ENCODE measurements at regions not wholly inside any gene's neighbourhood (a gene's known extent, or its start where the extent isn't known, plus 50 kb on each side); places are given as distances from the start of the nearest gene placed in this dataset.

DNA sequence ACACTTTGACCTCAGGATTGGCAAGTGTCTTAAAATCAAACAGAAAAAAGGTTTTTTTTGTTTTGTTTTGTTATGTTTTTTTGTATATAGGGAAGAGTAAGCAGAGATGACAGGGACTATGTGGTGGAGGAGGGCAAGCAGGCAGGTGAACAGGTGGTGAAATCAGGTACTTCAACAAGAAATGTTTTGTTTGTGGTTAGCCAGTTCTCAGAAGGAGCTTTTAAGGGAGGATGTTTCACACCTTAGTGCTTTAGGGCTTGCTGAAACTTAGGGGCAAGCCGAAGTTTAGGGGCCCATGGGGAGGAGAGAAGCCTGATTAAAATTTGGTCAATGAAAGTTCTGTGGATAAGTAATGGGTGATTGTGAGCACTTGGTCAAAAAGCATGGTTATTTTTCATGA lies 370.7 kb upstream of the SLCO3A1 start:
- peak in 2 of 10 donors; percentile 31 to 53 for DNase-seq
- H3K36me3 Mint-ChIP-seq, result no peaks in the 10 kb centered on the region
- peak; percentile 58 to 78 for ATAC-seq
- H3K4me3 Mint-ChIP-seq, result peak overlapping the region in 8 of 10 donors; percentile 17 to 75 (median 49)
- peak overlapping the region in 9 of 10 donors; percentile 4 to 95 (median 85) for H3K27ac Mint-ChIP-seq
- H3K27me3 Mint-ChIP-seq, result no peaks in the 10 kb centered on the region
- H3K9me3 Mint-ChIP-seq, result peaks cover 0 to 2% (median 0%) of the 10 kb centered on the region in 9 donors
- peaks cover 20 to 61% (median 53%) of the 10 kb centered on the region in 4 donors for H3K4me1 Mint-ChIP-seq
- POLR2A ChIA-PET, result no interaction called here

DNA sequence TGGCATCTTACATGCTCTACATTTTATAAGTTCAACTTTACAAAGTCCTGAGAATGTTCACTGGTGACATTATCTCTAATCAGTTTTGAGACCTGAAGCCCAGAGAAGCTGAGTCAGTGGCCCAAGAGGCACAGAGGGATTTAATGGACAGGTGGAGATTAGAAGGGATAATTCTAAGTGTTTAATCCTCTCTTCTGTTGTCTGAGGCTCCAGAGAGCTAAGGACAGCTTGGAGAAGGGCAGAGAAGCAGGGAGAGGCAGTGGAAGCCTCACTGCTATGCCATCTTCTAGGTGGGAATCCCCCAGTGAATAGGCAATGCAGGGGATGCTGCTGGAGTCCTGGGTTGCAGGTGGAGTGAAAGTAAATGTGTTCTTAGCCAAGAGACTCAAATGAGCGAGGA lies 369.4 kb upstream of the SLCO3A1 start:
- Mint-ChIP-seq H3K4me1 (peaks cover 20 to 54% (median 51%) of the 10 kb centered on the region in 4 donors), H3K9me3 (peaks cover 0 to 2% (median 0%) of the 10 kb centered on the region in 9 donors), H3K4me3 (peak overlapping the region in 1 of 10 donors; percentile 5), H3K27me3 (no peaks in the 10 kb centered on the region), H3K36me3 (no peaks in the 10 kb centered on the region), H3K27ac (peak overlapping the region in 4 of 10 donors; percentile 24 to 86 (median 60))
- POLR2A ChIA-PET, result no interaction called here
- DNase-seq (no peak), ATAC-seq (no peak)

DNA sequence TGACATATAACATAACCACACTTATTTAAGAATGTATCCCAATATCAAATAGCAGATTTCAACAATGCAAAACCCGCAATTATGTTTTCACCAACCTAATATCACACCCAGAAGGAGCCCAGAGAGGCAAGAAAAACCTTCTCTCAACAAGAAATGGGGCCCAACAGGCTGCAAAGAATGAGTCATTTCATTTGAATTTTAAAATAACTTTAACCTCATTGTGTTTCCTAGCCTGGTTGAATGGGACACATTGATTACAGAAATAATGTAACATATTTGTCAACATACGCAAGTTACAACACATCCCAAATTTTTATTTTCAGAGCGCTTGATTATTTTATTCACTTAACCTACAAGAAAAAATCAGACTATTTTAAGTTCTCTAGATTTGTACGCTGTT lies 365.1 kb upstream of the SLCO3A1 start:
- POLR2A ChIA-PET, result interaction anchor here (0.8 kb wide), 1 partner anchor 10 kb away, joined by 5 read pairs; no protein-coding TSS in a partner anchor
- H3K27me3 Mint-ChIP-seq, result peaks cover 0 to 2% (median 0%) of the 10 kb centered on the region in 5 donors
- H3K27ac Mint-ChIP-seq, result no peak overlapping the region

DNA sequence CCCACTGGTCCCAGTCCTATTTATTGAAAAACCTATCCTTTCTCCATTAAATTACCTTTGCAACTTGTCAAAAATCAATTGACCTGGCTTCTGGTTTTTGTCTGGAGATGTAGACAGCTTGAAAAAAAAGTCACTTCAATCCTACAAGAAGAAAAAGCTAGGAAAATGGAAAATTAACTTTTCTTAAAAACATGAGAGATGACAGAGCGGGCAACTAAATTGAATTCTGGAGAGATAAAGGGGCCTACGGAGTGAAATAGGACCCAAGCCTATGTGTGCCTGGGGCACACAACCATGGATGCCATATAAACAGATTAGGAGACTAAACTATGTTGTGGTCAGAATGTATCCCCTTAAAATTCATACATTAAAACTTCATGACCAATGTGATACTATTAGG lies 363.3 kb upstream of the SLCO3A1 start:
- Mint-ChIP-seq H3K4me1 (peaks cover 2 to 5% (median 3%) of the 10 kb centered on the region in 4 donors), H3K27me3 (peaks cover 0 to 2% (median 0%) of the 10 kb centered on the region in 5 donors), H3K27ac (peak overlapping the region in 1 of 10 donors; percentile 17), H3K36me3 (no peaks in the 10 kb centered on the region), H3K9me3 (peaks cover 0 to 5% (median 0%) of the 10 kb centered on the region in 9 donors), H3K4me3 (no peak overlapping the region)
- DNase-seq (no peak), ATAC-seq (no peak)
- POLR2A ChIA-PET, result no interaction called here

More for the DNA sequence above, 365.1 kb upstream of the SLCO3A1 start:
- H3K36me3 Mint-ChIP-seq, result no peaks in the 10 kb centered on the region
- H3K9me3 Mint-ChIP-seq, result peaks cover 0 to 7% (median 0%) of the 10 kb centered on the region in 9 donors
- ATAC-seq, result no peak
- DNase-seq, result no peak
- H3K4me1 Mint-ChIP-seq, result peaks cover 9 to 23% (median 19%) of the 10 kb centered on the region in 4 donors
- no peak overlapping the region for H3K4me3 Mint-ChIP-seq

- Mint-ChIP-seq H3K27me3 (peaks cover 0 to 2% (median 0%) of the 10 kb centered on the region in 5 donors), H3K4me1 (peaks cover 0 to 3% (median 0%) of the 10 kb centered on the region in 4 donors), H3K36me3 (no peaks in the 10 kb centered on the region), H3K9me3 (peaks cover 0 to 5% (median 0%) of the 10 kb centered on the region in 9 donors), H3K4me3 (no peak overlapping the region), H3K27ac (peak overlapping the region in 1 of 10 donors; percentile 46)
- POLR2A ChIA-PET, result interaction anchor here (0.7 kb wide), 1 partner anchor 537 kb away, joined by 3 read pairs; the partner anchor contains the start of gene RCCD1
- DNase-seq (no peak), ATAC-seq (no peak)
These were observed 362.2 kb upstream of the SLCO3A1 start for GRCh38 chr15:91491101-91491950.

- H3K27me3 Mint-ChIP-seq, result peaks cover 0 to 2% (median 0%) of the 10 kb centered on the region in 5 donors
- no peaks in the 10 kb centered on the region for H3K36me3 Mint-ChIP-seq
- DNase-seq (no peak), ATAC-seq (no peak)
- H3K4me1 Mint-ChIP-seq, result peaks cover 0 to 5% (median 1%) of the 10 kb centered on the region in 4 donors
- POLR2A ChIA-PET, result no interaction called here
- H3K9me3 Mint-ChIP-seq, result no peaks in the 10 kb centered on the region
- H3K4me3 Mint-ChIP-seq, result no peak overlapping the region
- H3K27ac Mint-ChIP-seq, result peak overlapping the region in 1 of 10 donors; percentile 39
These were observed 356.5 kb upstream of the SLCO3A1 start for GRCh38 chr15:91496754-91497691.

DNA sequence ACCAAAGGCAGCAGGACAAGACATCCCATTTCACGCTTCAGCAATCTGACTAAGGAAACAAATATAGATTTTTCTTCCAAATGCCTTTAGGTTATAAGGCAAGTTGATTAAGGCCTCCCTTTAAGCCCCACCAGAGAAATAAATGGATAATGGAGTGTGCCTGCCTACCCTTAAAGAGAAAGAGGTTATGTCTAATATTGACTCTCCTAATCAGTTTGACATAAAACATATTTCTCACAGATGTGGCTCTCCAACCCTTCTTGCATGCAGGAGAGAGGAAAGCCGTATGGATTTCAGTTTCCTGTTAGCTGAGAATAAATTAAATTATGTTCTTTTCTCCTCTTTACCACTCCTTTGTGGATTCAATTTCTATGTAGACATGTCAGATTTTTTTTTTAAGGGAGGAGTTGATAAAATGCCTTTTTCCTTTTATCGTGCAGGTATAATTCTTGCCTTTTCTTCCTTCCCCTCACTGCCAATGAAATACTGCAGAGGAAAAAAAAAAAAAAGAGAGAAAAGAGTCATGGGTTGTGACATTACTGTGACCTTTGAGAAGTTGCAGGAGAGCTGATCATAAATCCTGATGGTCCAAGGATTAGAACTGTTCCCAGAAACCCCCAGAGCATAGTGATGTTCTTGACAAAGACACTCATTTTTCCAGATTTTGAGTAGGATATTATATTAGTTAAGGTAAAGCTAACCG lies 355.3 kb upstream of the SLCO3A1 start:
- Mint-ChIP-seq H3K4me3 (no peak overlapping the region), H3K9me3 (no peaks in the 10 kb centered on the region), H3K4me1 (peaks cover 0 to 5% (median 1%) of the 10 kb centered on the region in 4 donors), H3K36me3 (no peaks in the 10 kb centered on the region), H3K27me3 (no peaks in the 10 kb centered on the region), H3K27ac (peak overlapping the region in 1 of 10 donors; percentile 63)
- POLR2A ChIA-PET, result interaction anchor here (0.9 kb wide), 1 partner anchor 9 kb away, joined by 5 read pairs; no protein-coding TSS in a partner anchor
- no peak for ATAC-seq
- no peak for DNase-seq

DNA sequence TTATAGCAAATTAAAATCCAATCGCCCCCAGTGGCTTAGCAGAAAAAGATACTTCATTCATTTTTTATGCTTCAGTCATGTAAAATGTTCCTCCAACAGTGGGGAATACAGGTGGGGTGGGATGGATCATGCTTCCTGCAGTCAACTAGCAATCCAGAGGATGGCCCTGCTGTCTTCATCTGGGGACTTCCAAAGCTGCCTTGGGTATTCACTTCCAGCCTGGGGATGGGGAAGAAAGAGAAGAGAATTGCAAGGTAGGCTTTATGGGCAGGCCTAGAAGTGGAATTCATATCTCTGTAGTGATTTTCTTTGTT lies 354.8 kb upstream of the SLCO3A1 start:
- Mint-ChIP-seq H3K27me3 (no peaks in the 10 kb centered on the region), H3K9me3 (no peaks in the 10 kb centered on the region), H3K4me1 (peaks cover 0 to 5% (median 1%) of the 10 kb centered on the region in 4 donors), H3K36me3 (no peaks in the 10 kb centered on the region), H3K4me3 (no peak overlapping the region), H3K27ac (peak overlapping the region in 1 of 10 donors; percentile 50)
- DNase-seq (no peak), ATAC-seq (no peak)
- POLR2A ChIA-PET, result interaction anchor here (0.9 kb wide), 1 partner anchor 10 kb away, joined by 5 read pairs; no protein-coding TSS in a partner anchor

- H3K27ac Mint-ChIP-seq, result peak overlapping the region in 4 of 10 donors; percentile 13 to 79 (median 48)
- no peaks in the 10 kb centered on the region for H3K27me3 Mint-ChIP-seq
- ATAC-seq, result no peak
- POLR2A ChIA-PET, result no interaction called here
- no peaks in the 10 kb centered on the region for H3K9me3 Mint-ChIP-seq
- H3K36me3 Mint-ChIP-seq, result no peaks in the 10 kb centered on the region
- peaks cover 0 to 5% (median 1%) of the 10 kb centered on the region in 4 donors for H3K4me1 Mint-ChIP-seq
- H3K4me3 Mint-ChIP-seq, result no peak overlapping the region
- no peak for DNase-seq
These were observed 353.6 kb upstream of the SLCO3A1 start for GRCh38 chr15:91499774-91500383.

- H3K27me3 Mint-ChIP-seq, result no peaks in the 10 kb centered on the region
- peaks cover 0 to 3% (median 0%) of the 10 kb centered on the region in 9 donors for H3K9me3 Mint-ChIP-seq
- no peak overlapping the region for H3K4me3 Mint-ChIP-seq
- H3K36me3 Mint-ChIP-seq, result no peaks in the 10 kb centered on the region
- peaks cover 0 to 2% (median 0%) of the 10 kb centered on the region in 4 donors for H3K4me1 Mint-ChIP-seq
- POLR2A ChIA-PET, result no interaction called here
- ATAC-seq, result no peak
- H3K27ac Mint-ChIP-seq, result no peak overlapping the region
- DNase-seq, result no peak
These were observed 344.9 kb upstream of the SLCO3A1 start for GRCh38 chr15:91508633-91509032.

DNA sequence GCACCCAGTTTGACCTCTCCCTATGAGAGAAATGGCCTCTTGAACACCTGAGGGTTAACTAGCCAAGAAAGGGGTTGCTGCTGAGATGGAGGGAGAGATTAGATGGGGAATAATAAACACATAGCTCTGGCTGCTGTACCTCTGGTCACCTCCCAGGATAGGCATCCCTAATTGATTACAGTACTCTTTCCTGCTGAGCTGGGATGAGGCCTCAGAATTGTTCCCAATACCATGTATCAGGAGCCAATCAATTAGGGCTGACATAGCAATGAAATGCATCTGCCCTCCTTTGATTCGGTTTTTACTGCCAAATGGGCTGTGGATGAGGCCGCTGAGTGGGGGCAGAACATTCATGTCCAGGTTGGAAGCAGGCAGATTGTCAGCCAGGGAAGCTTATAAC lies 339.4 kb upstream of the SLCO3A1 start:
- POLR2A ChIA-PET, result no interaction called here
- DNase-seq, result no peak
- H3K27ac Mint-ChIP-seq, result peak overlapping the region in 1 of 10 donors; percentile 76

More for the DNA sequence above, 339.4 kb upstream of the SLCO3A1 start:
- no peaks in the 10 kb centered on the region for H3K27me3 Mint-ChIP-seq
- no peaks in the 10 kb centered on the region for H3K9me3 Mint-ChIP-seq
- peaks cover 0 to 2% (median under 1%) of the 10 kb centered on the region in 4 donors for H3K4me1 Mint-ChIP-seq
- H3K36me3 Mint-ChIP-seq, result no peaks in the 10 kb centered on the region
- no peak overlapping the region for H3K4me3 Mint-ChIP-seq
- ATAC-seq, result no peak
